ENCODE measurements at regions not wholly inside any gene's neighbourhood (a gene's known extent, or its start where the extent isn't known, plus 50 kb on each side); places are given as distances from the start of the nearest gene placed in this dataset.

DNA sequence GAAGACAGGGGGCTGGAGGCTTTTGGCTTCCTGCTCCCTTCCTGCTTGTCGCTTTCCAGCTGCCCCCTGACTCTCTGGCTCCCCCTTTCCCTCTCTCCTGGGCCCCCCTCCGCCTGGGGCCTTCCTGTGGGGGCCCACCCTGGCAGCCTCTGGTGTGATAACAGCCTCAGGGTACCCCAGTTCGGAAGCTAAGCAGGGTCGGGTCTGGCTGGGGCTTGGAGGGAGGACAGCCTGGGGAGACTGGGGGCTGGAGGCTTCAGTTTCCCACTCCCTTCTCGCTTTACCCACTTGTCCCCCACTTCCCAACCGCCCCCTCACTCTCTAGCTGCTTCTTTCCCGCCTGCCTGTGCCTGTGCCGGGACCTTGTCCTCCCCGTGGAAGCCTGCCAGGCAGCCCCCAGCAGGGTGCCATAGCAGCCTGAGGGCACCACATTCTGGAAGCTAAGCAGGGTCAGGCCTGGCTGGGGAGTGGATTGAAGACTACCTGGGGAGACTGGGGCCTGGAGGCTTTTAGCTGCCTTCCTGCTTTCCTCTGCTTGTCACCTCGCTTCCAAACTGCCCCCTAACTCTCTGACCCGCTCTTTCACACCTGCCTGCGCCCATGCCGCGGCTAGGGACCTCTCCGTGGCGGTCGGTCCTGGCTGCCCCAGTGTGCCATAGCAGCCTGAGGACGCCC is 2275.5 kb downstream of the TP53TG3F start:
- TF ChIP-seq, protein P1, sequence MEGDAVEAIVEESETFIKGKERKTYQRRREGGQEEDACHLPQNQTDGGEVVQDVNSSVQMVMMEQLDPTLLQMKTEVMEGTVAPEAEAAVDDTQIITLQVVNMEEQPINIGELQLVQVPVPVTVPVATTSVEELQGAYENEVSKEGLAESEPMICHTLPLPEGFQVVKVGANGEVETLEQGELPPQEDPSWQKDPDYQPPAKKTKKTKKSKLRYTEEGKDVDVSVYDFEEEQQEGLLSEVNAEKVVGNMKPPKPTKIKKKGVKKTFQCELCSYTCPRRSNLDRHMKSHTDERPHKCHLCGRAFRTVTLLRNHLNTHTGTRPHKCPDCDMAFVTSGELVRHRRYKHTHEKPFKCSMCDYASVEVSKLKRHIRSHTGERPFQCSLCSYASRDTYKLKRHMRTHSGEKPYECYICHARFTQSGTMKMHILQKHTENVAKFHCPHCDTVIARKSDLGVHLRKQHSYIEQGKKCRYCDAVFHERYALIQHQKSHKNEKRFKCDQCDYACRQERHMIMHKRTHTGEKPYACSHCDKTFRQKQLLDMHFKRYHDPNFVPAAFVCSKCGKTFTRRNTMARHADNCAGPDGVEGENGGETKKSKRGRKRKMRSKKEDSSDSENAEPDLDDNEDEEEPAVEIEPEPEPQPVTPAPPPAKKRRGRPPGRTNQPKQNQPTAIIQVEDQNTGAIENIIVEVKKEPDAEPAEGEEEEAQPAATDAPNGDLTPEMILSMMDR (IDR thresholded peaks at IDR 0.05) = no peak
- TF ChIP-seq POLR2A (IDR thresholded peaks at IDR 0.05) = no peak

Measured in adrenal gland (tissue), 5 donors.